IMR-90 (cell line): ENCODE measurements at regions not wholly inside any gene's neighbourhood (a gene's known extent, or its start where the extent isn't known, plus 50 kb on each side); places are given as distances from the start of the nearest gene placed in this dataset.

ENCODE experiments used
- ATAC-seq: fragments of 200-7000 bp; cut with Tn5 transposase; 2 replicates; pipeline ENCODE4 v1.9.1; 2020; ENCODE audit warnings: low read depth, mild to moderate bottlenecking, moderate library complexity
- BruUV-seq: library from RNA; stranded (reverse); fragments of 400-500 nt; replicated peaks from 2 replicates; lab custom pipeline; 2021; lab: Mats Ljungman, UMichigan
- CTCF ChIA-PET: fragments of 300-600 bp; formaldehyde crosslinking; extraction: SDS; loops from one replicate; lab custom pipeline; 2021; ENCODE audit warnings: antibody characterized with exemption; lab: Yijun Ruan, JAX
- POLR2A ChIA-PET: fragments of 300-600 bp; sonication (Branson Sonifier 250); formaldehyde crosslinking; loops from one replicate; lab custom pipeline; 2022; ENCODE audit warnings: antibody characterized with exemption; ENCODE audit not compliant: unreplicated experiment; lab: Charles Lee
- DNase-seq: peaks from one replicate; pipeline ENCODE4 v3.0.0; 2013
- H2AFZ ChIP-seq: replicated peaks from 2 replicates; pipeline ENCODE3; 2013; ENCODE audit warnings: low read length, mild to moderate bottlenecking; ENCODE audit not compliant: poor library complexity
- H2AK5ac ChIP-seq: 2 replicates; pipeline ENCODE4 v1.6.1; 2013; ENCODE audit warnings: low read depth, low read length, inconsistent platforms
- H2AK9ac ChIP-seq: replicated peaks from 2 replicates; pipeline ENCODE3; 2013; ENCODE audit warnings: mild to moderate bottlenecking, low read depth, low read length, moderate library complexity; ENCODE audit not compliant: poor library complexity
- H2BK120ac ChIP-seq: 2 replicates; pipeline ENCODE4 v1.6.1; 2013; ENCODE audit warnings: low read depth, low read length, inconsistent platforms
- H2BK15ac ChIP-seq: 3 replicates; pipeline ENCODE4 v1.6.1; 2013; ENCODE audit warnings: low read depth, low read length, inconsistent platforms
- H2BK20ac ChIP-seq: 2 replicates; pipeline ENCODE4 v1.6.1; 2013; ENCODE audit warnings: low read depth, mild to moderate bottlenecking, inconsistent platforms, low read length, moderate library complexity
- H2BK5ac ChIP-seq: 2 replicates; pipeline ENCODE4 v1.6.1; 2013; ENCODE audit warnings: mild to moderate bottlenecking, low read depth, low read length, inconsistent platforms; ENCODE audit not compliant: poor library complexity, severe bottlenecking
- H3K14ac ChIP-seq: replicated peaks from 2 replicates; pipeline ENCODE4 v1.6.1; 2013; ENCODE audit warnings: low read depth, low read length, inconsistent platforms
- H3K18ac ChIP-seq: 2 replicates; pipeline ENCODE4 v1.6.1; 2013; ENCODE audit warnings: low read depth, low read length, control low read depth
- H3K23ac ChIP-seq: 2 replicates; pipeline ENCODE4 v1.6.1; 2013; ENCODE audit warnings: low read depth, low read length, inconsistent platforms
- H3K27ac ChIP-seq: 2 replicates; pipeline ENCODE4 v1.5.1; 2013; ENCODE audit warnings: mild to moderate bottlenecking, control low read depth, low read length; ENCODE audit not compliant: insufficient read depth
- H3K27me3 ChIP-seq: 2 replicates; pipeline ENCODE4 v1.6.1; 2013; ENCODE audit warnings: low read length; ENCODE audit not compliant: control insufficient read depth, insufficient read depth
- H3K36me3 ChIP-seq: 2 replicates; pipeline ENCODE4 v1.6.1; 2013; ENCODE audit warnings: low read length, mixed read lengths; ENCODE audit not compliant: control insufficient read depth, insufficient read depth
- H3K4ac ChIP-seq: 2 replicates; pipeline ENCODE4 v1.6.1; 2013; ENCODE audit warnings: low read depth, low read length, inconsistent platforms
- H3K4me1 ChIP-seq: 2 replicates; pipeline ENCODE4 v1.6.1; 2013; ENCODE audit warnings: low read length, mixed read lengths; ENCODE audit not compliant: control insufficient read depth, insufficient read depth
- H3K4me2 ChIP-seq: 2 replicates; pipeline ENCODE4 v1.6.1; 2013; ENCODE audit warnings: low read depth, mild to moderate bottlenecking, control low read depth, low read length, moderate library complexity
- H3K4me3 ChIP-seq: 2 replicates; pipeline ENCODE4 v1.5.1; 2013; ENCODE audit warnings: low read depth, mild to moderate bottlenecking, control low read depth, low read length, moderate library complexity; ENCODE audit not compliant: insufficient read depth
- H3K56ac ChIP-seq: 2 replicates; pipeline ENCODE4 v1.6.1; 2013; ENCODE audit warnings: low read length, inconsistent platforms; ENCODE audit not compliant: insufficient read depth; ENCODE audit errors: extremely low read depth
- H3K79me1 ChIP-seq, 2 experiments: 2 replicates each; pipeline ENCODE4 v1.6.1; 2013; ENCODE audit warnings: low read length in 2 of 2, inconsistent platforms in 1 of 2, low read depth in 1 of 2
- H3K9ac ChIP-seq: 2 replicates; pipeline ENCODE4 v1.6.1; 2013; ENCODE audit warnings: low read depth, low read length, control low read depth
- H3K9me1 ChIP-seq: 2 replicates; pipeline ENCODE4 v1.6.1; 2013; ENCODE audit warnings: low read length, inconsistent platforms; ENCODE audit not compliant: insufficient read depth
- H3K9me3 ChIP-seq: 2 replicates; pipeline ENCODE4 v1.6.1; 2013; ENCODE audit warnings: low read length; ENCODE audit not compliant: control insufficient read depth, insufficient read depth
- H4K20me1 ChIP-seq: 2 replicates; pipeline ENCODE4 v1.6.1; 2013; ENCODE audit warnings: low read length, inconsistent platforms; ENCODE audit not compliant: insufficient read depth
- H4K5ac ChIP-seq: 2 replicates; pipeline ENCODE4 v1.6.1; 2013; ENCODE audit warnings: mild to moderate bottlenecking, low read depth, low read length, control low read depth
- H4K8ac ChIP-seq, 2 experiments: 2 replicates each; pipeline ENCODE4 v1.6.1; 2013; ENCODE audit warnings: low read depth in 2 of 2, low read length in 2 of 2, control low read depth in 1 of 2, inconsistent platforms in 1 of 2
- H4K91ac ChIP-seq: 2 replicates; pipeline ENCODE4 v1.6.1; 2013; ENCODE audit warnings: low read depth, low read length, inconsistent platforms; ENCODE audit not compliant: insufficient read depth
- BHLHE40 ChIP-seq: fragments of 150-350 bp; IDR thresholded peaks from 2 replicates; pipeline ENCODE4 v1.6.1; 2016; ENCODE audit warnings: mild to moderate bottlenecking, low read depth, low read length
- CEBPB ChIP-seq: IDR thresholded peaks from 2 replicates; pipeline ENCODE4 v1.6.1; 2012; ENCODE audit warnings: low read depth, low read length, improper control_type of control experiment
- CHD1 ChIP-seq: IDR thresholded peaks from 2 replicates; pipeline ENCODE4 v1.6.1; 2012; ENCODE audit warnings: low read depth, low read length, improper control_type of control experiment
- CTCF ChIP-seq: conservative IDR thresholded peaks from 2 replicates; pipeline ENCODE4 v1.5.1; 2012; ENCODE audit warnings: mild to moderate bottlenecking, low read depth, low read length, improper control_type of control experiment
- ELK1 ChIP-seq: fragments of 150-350 bp; IDR thresholded peaks from 2 replicates; pipeline ENCODE4 v1.6.1; 2016; ENCODE audit warnings: low read depth, mild to moderate bottlenecking, low read length, moderate library complexity, borderline replicate concordance
- FOS ChIP-seq: fragments of 150-350 bp; IDR thresholded peaks from 2 replicates; pipeline ENCODE4 v1.6.1; 2016; ENCODE audit warnings: low read depth, low read length
- MAFK ChIP-seq: IDR thresholded peaks from 2 replicates; pipeline ENCODE4 v1.6.1; 2012; ENCODE audit warnings: low read depth, low read length, improper control_type of control experiment
- MAZ ChIP-seq: IDR thresholded peaks from 2 replicates; pipeline ENCODE4 v1.6.1; 2012; ENCODE audit warnings: low read depth, mild to moderate bottlenecking, low read length, improper control_type of control experiment, moderate library complexity, borderline replicate concordance
- MXI1 ChIP-seq: IDR thresholded peaks from 2 replicates; pipeline ENCODE4 v1.6.1; 2012; ENCODE audit warnings: low read depth, mild to moderate bottlenecking, low read length, moderate library complexity, borderline replicate concordance
- NFE2L2 ChIP-seq: fragments of 150-350 bp; IDR thresholded peaks from 2 replicates; pipeline ENCODE4 v1.6.1; 2016; ENCODE audit warnings: low read depth, mild to moderate bottlenecking, low read length
- POLR2A ChIP-seq: IDR thresholded peaks from 2 replicates; pipeline ENCODE4 v1.6.1; 2012; ENCODE audit warnings: mild to moderate bottlenecking, low read depth, low read length
- RAD21 ChIP-seq: IDR thresholded peaks from 2 replicates; pipeline ENCODE4 v1.6.1; 2012; ENCODE audit warnings: low read length, improper control_type of control experiment
- RCOR1 ChIP-seq: IDR thresholded peaks from 2 replicates; pipeline ENCODE4 v1.6.1; 2012; ENCODE audit warnings: mild to moderate bottlenecking, low read length, improper control_type of control experiment; ENCODE audit not compliant: insufficient replicate concordance
- RFX5 ChIP-seq: IDR thresholded peaks from 2 replicates; pipeline ENCODE4 v1.8.0; 2012; ENCODE audit warnings: low read depth, mild to moderate bottlenecking, low read length, moderate library complexity
- USF2 ChIP-seq: fragments of 150-350 bp; IDR thresholded peaks from 2 replicates; pipeline ENCODE4 v1.6.1; 2017; ENCODE audit warnings: mild to moderate bottlenecking, antibody characterized with exemption, low read length, low read depth
- WGBS, 2 experiments: methylation state at CpG; one replicate each; pipeline versions ENCODE4 v1.1.5 to v1.1.7; 2013; ENCODE audit warnings: missing lambda C conversion rate in 2 of 2; ENCODE audit not compliant: insufficient read length in 1 of 2; ENCODE audit errors: extremely low coverage in 2 of 2; 5-methylcytosine and 5-hydroxymethylcytosine counted together
- dilution Hi-C: fragments of 300-500 bp; cut with HindIII; formaldehyde crosslinking; loops from one replicate; pipeline ENCODE4 v1.14.3; 2018; ENCODE audit warnings: low sequenced_read_pairs; ENCODE audit not compliant: unreplicated experiment
- in situ Hi-C: fragments of 300-500 bp; cut with MboI; formaldehyde crosslinking; loops from 3 replicates; pipeline ENCODE4 v1.14.3; 2019; ENCODE audit warnings: low sequenced_read_pairs, inconsistent platforms, mixed read lengths
- intact Hi-C: fragments of 100-400 bp; cut with micrococcal nuclease; formaldehyde crosslinking; loops from 2 replicates; pipeline ENCODE4 v1.10.0; 2022

- Histone ChIP-seq H4K5ac (no peak overlapping the region), H2BK5ac (no peak overlapping the region), H3K9me1 (no peaks in the 10 kb centered on the region), H3K79me1 (no peaks in the 10 kb centered on the region), H2AK5ac (no peak overlapping the region), H3K56ac (no peak overlapping the region), H4K20me1 (no peaks in the 10 kb centered on the region), H3K4ac (no peak overlapping the region), H2BK120ac (no peak overlapping the region), H2AK9ac (no peak overlapping the region), H3K18ac (no peak overlapping the region), H2BK15ac (no peak overlapping the region), H2AFZ (no peak overlapping the region), H3K4me1 (no peaks in the 10 kb centered on the region), H3K9me3 (no peaks in the 10 kb centered on the region), H2BK20ac (no peak overlapping the region), H3K4me3 (no peak overlapping the region), H3K27ac (no peak overlapping the region), H3K4me2 (no peak overlapping the region), H4K91ac (no peak overlapping the region), H3K23ac (no peak overlapping the region), H3K27me3 (peaks cover 2% of the 10 kb centered on the region), H4K8ac (no peak overlapping the region), H3K9ac (no peak overlapping the region), H3K36me3 (no peaks in the 10 kb centered on the region), H3K14ac (no peak overlapping the region)
- WGBS, 2 experiments = 58% methylated on average over 6 of the region's 15 CpGs; no CpG with 5 or more reads in 1 of the 2 experiments
- DNase-seq = no peak
- ChIA-PET POLR2A (no interaction called here), CTCF (no interaction called here)
- intact Hi-C loops = no loop called here
- ATAC-seq = no peak
- dilution Hi-C loops = no loop called here
- in situ Hi-C loops = no loop called here
- no TSS peak for BruUV-seq
- TF ChIP-seq BHLHE40 (no peak), RCOR1 (no peak), CHD1 (no peak), MAZ (no peak), NFE2L2 (no peak), FOS (no peak), MAFK (no peak), MXI1 (no peak), RFX5 (no peak), CTCF (no peak), USF2 (no peak), CEBPB (no peak), RAD21 (no peak), POLR2A (no peak), ELK1 (no peak)
These were observed 97.7 kb upstream of the ATP2B2 start for GRCh38 chr3:10602769-10603768.
